Cardiac muscle cell (in vitro differentiated cells and primary cell): ENCODE measurements at regions not wholly inside any gene's neighbourhood (a gene's known extent, or its start where the extent isn't known, plus 50 kb on each side); places are given as distances from the start of the nearest gene placed in this dataset.

Experiments
- DNase-seq, 2 donors: peaks; one replicate each; pipeline versions ENCODE4 v3.0.0 to v3.0.0-alpha.2; 2010 to 2017; ENCODE audit warnings: low read depth in 1 of 2, low spot score in 1 of 2
- H3K27ac ChIP-seq: fragments of 200-600 bp; sonication (generic); 2 replicates; pipeline ENCODE4 v1.5.1; 2016
- H3K27me3 ChIP-seq: fragments of 200-600 bp; sonication (generic); 2 replicates; pipeline ENCODE4 v1.6.0; 2016; ENCODE audit warnings: control low read depth
- H3K36me3 ChIP-seq: fragments of 200-600 bp; sonication (generic); 2 replicates; pipeline ENCODE4 v1.5.1; 2016; ENCODE audit warnings: control low read depth
- H3K4me1 ChIP-seq: fragments of 200-600 bp; sonication (generic); 2 replicates; pipeline ENCODE4 v1.8.1; 2017; ENCODE audit warnings: low read depth, mild to moderate bottlenecking, mixed run types
- H3K4me3 ChIP-seq: fragments of 200-600 bp; sonication (generic); 2 replicates; pipeline ENCODE4 v1.5.1; 2016; ENCODE audit warnings: mild to moderate bottlenecking
- H3K9me3 ChIP-seq: fragments of 200-600 bp; sonication (generic); 2 replicates; pipeline ENCODE4 v1.5.1; 2017; ENCODE audit warnings: low read depth, mild to moderate bottlenecking, control low read depth
- CTCF ChIP-seq: IDR thresholded peaks from 2 replicates; pipeline ENCODE4 v1.5.1; 2012; ENCODE audit warnings: low read depth, mild to moderate bottlenecking, low read length

- no peak for DNase-seq
- Histone ChIP-seq H3K9me3 (no peaks in the 10 kb centered on the region), H3K4me1 (no peaks in the 10 kb centered on the region), H3K36me3 (no peaks in the 10 kb centered on the region), H3K27me3 (no peaks in the 10 kb centered on the region), H3K27ac (no peak overlapping the region), H3K4me3 (no peak overlapping the region)
- TF ChIP-seq CTCF, result no peak
Observed at GRCh38 chr2:224111576-224111975, 72.5 kb upstream of the SERPINE2 start.

- Histone ChIP-seq H3K4me3 (no peak overlapping the region), H3K4me1 (no peaks in the 10 kb centered on the region), H3K27me3 (no peaks in the 10 kb centered on the region), H3K27ac (no peak overlapping the region), H3K9me3 (no peaks in the 10 kb centered on the region), H3K36me3 (no peaks in the 10 kb centered on the region)
- DNase-seq, result no peak
- no peak for TF ChIP-seq CTCF
Observed at GRCh38 chr2:224110811-224111210, 71.7 kb upstream of the SERPINE2 start.

GRCh38 chr2:224109751-224110150 is 70.7 kb upstream of the SERPINE2 start:
- no peak for DNase-seq
- Histone ChIP-seq H3K9me3 (no peaks in the 10 kb centered on the region), H3K27ac (no peak overlapping the region), H3K4me1 (no peaks in the 10 kb centered on the region), H3K4me3 (no peak overlapping the region), H3K36me3 (no peaks in the 10 kb centered on the region), H3K27me3 (no peaks in the 10 kb centered on the region)
- TF ChIP-seq CTCF, result no peak

GRCh38 chr2:224106794-224107193 is 67.7 kb upstream of the SERPINE2 start:
- no peak for TF ChIP-seq CTCF
- no peaks in the 10 kb centered on the region for H3K9me3 ChIP-seq

GRCh38 chr2:224104668-224105386 is 65.7 kb upstream of the SERPINE2 start:
- H3K27ac ChIP-seq, result no peak overlapping the region
- no peaks in the 10 kb centered on the region for H3K36me3 ChIP-seq
- no peak for TF ChIP-seq CTCF
- no peaks in the 10 kb centered on the region for H3K9me3 ChIP-seq
- H3K4me3 ChIP-seq, result no peak overlapping the region
- H3K27me3 ChIP-seq, result no peaks in the 10 kb centered on the region
- DNase-seq, result no peak
- no peaks in the 10 kb centered on the region for H3K4me1 ChIP-seq

More at GRCh38 chr2:224106794-224107193, 67.7 kb upstream of the SERPINE2 start:
- DNase-seq, result no peak
- H3K27ac ChIP-seq, result no peak overlapping the region
- H3K4me1 ChIP-seq, result no peaks in the 10 kb centered on the region
- no peaks in the 10 kb centered on the region for H3K36me3 ChIP-seq
- no peak overlapping the region for H3K4me3 ChIP-seq
- H3K27me3 ChIP-seq, result no peaks in the 10 kb centered on the region
